Neural cell (in vitro differentiated cells): ENCODE measurements at regions not wholly inside any gene's neighbourhood (a gene's known extent, or its start where the extent isn't known, plus 50 kb on each side); places are given as distances from the start of the nearest gene placed in this dataset.

Source experiments
- H2AFZ ChIP-seq: fragments of 200-600, 300-800 bp; sonication (generic), shearing (Covaris generic); 2 replicates; pipeline ENCODE4 v1.6.0; 2014; ENCODE audit warnings: low read depth, mild to moderate bottlenecking, antibody characterized with exemption, low read length, moderate library complexity
- H3F3A ChIP-seq: fragments of 200-600 bp; shearing (Covaris generic); 2 replicates; pipeline ENCODE4 v1.6.1; 2016; ENCODE audit warnings: mild to moderate bottlenecking, moderate library complexity, mixed read lengths, antibody characterized with exemption, low read length; ENCODE audit not compliant: insufficient read depth, poor library complexity, severe bottlenecking
- H3K27ac ChIP-seq: fragments of 200-600, 300-800 bp; sonication (generic), shearing (Covaris generic); 2 replicates; pipeline ENCODE4 v1.5.1; 2014; ENCODE audit warnings: mild to moderate bottlenecking, low read length, moderate library complexity
- H3K27me3 ChIP-seq: fragments of 300-800, 200-600 bp; sonication (generic), shearing (Covaris generic); 2 replicates; pipeline ENCODE4 v1.6.0; 2014; ENCODE audit warnings: mild to moderate bottlenecking, low read depth, low read length, moderate library complexity; ENCODE audit not compliant: insufficient read depth
- H3K36me3 ChIP-seq: fragments of 300-800, 200-600 bp; sonication (generic), shearing (Covaris generic); 2 replicates; pipeline ENCODE4 v1.5.1; 2014; ENCODE audit warnings: mild to moderate bottlenecking, antibody characterized with exemption, low read length, moderate library complexity; ENCODE audit not compliant: insufficient read depth
- H3K4me2 ChIP-seq: fragments of 300-800, 200-600 bp; sonication (generic), shearing (Covaris generic); 2 replicates; pipeline ENCODE4 v1.6.0; 2014; ENCODE audit warnings: mild to moderate bottlenecking, low read length
- H3K4me3 ChIP-seq: fragments of 300-800, 200-600 bp; sonication (generic), shearing (Covaris generic); 2 replicates; pipeline ENCODE4 v1.5.1; 2014; ENCODE audit warnings: mild to moderate bottlenecking, low read length, moderate library complexity
- H3K79me2 ChIP-seq: fragments of 200-600 bp; shearing (Covaris generic); replicated peaks from 2 replicates; pipeline ENCODE4 v1.6.0; 2014; ENCODE audit warnings: mild to moderate bottlenecking, low read length, moderate library complexity; ENCODE audit not compliant: insufficient read depth
- H3K9ac ChIP-seq: fragments of 300-800, 200-600 bp; sonication (generic), shearing (Covaris generic); 2 replicates; pipeline ENCODE4 v1.6.1; 2016; ENCODE audit warnings: mild to moderate bottlenecking, low read length, mixed read lengths
- H3K9me2 ChIP-seq: fragments of 200-600 bp; shearing (Covaris generic); 2 replicates; pipeline ENCODE4 v1.6.1; 2016; ENCODE audit warnings: mild to moderate bottlenecking, low read length, mixed read lengths; ENCODE audit not compliant: insufficient read depth
- H3K9me3 ChIP-seq: fragments of 200-600, 300-800 bp; sonication (generic), shearing (Covaris generic); 2 replicates; pipeline ENCODE4 v1.6.1; 2016; ENCODE audit warnings: mild to moderate bottlenecking, mixed run types, low read length, moderate library complexity, mixed read lengths
- H4K20me1 ChIP-seq: fragments of 200-600 bp; shearing (Covaris generic); 2 replicates; pipeline ENCODE4 v1.6.1; 2016; ENCODE audit warnings: mild to moderate bottlenecking, mixed run types; ENCODE audit not compliant: insufficient read depth
- EP300 ChIP-seq: fragments of 450-650 bp; conservative IDR thresholded peaks from 2 replicates; pipeline ENCODE4 v1.6.1; 2014; ENCODE audit warnings: antibody characterized with exemption, mild to moderate bottlenecking, moderate library complexity; ENCODE audit not compliant: poor library complexity, severe bottlenecking
- EZH2 ChIP-seq: fragments of 200-600, 300-800 bp; shearing (Covaris generic), sonication (generic); IDR thresholded peaks from 2 replicates; pipeline ENCODE4 v1.6.1; 2014; ENCODE audit warnings: antibody characterized with exemption, low read length, borderline replicate concordance, mild to moderate bottlenecking; ENCODE audit not compliant: insufficient read depth, poor library complexity, severe bottlenecking
- MXI1 ChIP-seq: fragments of 450-650 bp; conservative IDR thresholded peaks from 2 replicates; pipeline ENCODE4 v1.6.1; 2014; ENCODE audit warnings: antibody characterized with exemption, mild to moderate bottlenecking; ENCODE audit not compliant: poor library complexity, severe bottlenecking
- POLR2AphosphoS5 ChIP-seq: IDR thresholded peaks from 2 replicates; pipeline ENCODE4 v1.6.1; 2012
- RAD21 ChIP-seq: fragments of 450-650 bp; conservative IDR thresholded peaks from 2 replicates; pipeline ENCODE4 v1.6.1; 2014; ENCODE audit warnings: antibody characterized with exemption, mild to moderate bottlenecking, moderate library complexity
- SMC3 ChIP-seq: fragments of 450-650 bp; conservative IDR thresholded peaks from 2 replicates; pipeline ENCODE4 v1.6.1; 2014; ENCODE audit warnings: antibody characterized with exemption, mild to moderate bottlenecking, moderate library complexity; ENCODE audit not compliant: poor library complexity
- TAF1 ChIP-seq: IDR thresholded peaks from 2 replicates; pipeline ENCODE4 v1.6.1; 2012; ENCODE audit warnings: low read depth
- TF ChIP-seq, protein P1 (sequence below): IDR thresholded peaks from 2 replicates; pipeline ENCODE4 v1.6.1; 2012; ENCODE audit warnings: borderline replicate concordance
- TF ChIP-seq, protein P2 (sequence below): fragments of 450-650 bp; IDR thresholded peaks from 2 replicates; pipeline ENCODE4 v1.5.1; 2014; ENCODE audit warnings: antibody characterized with exemption, mild to moderate bottlenecking, moderate library complexity; ENCODE audit not compliant: poor library complexity, severe bottlenecking

DNA sequence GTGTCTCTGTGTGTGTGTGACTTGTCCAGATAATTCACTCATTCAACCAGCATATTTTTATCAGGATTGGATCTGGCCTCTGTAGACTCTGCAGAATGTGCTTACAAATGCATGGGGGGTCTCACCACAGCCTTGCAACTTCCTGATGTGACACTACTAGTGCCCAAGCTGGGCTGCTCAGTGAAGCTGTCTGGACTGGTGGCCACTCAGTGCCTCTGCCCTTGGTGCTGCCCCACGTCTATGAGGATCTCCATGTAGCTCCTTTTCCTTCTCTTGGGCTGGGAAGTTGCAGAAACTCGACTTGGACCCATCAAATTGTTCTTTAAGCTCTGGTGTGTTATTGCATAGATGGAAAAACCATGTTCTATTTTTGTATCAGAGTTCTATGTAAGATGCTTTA, 75.8 kb downstream of the NRN1 start:
- Histone ChIP-seq H3F3A (no peaks in the 10 kb centered on the region), H3K9ac (no peak overlapping the region), H4K20me1 (no peaks in the 10 kb centered on the region), H3K79me2 (no peaks in the 10 kb centered on the region), H3K27ac (no peak overlapping the region), H3K27me3 (no peaks in the 10 kb centered on the region), H3K36me3 (no peaks in the 10 kb centered on the region), H3K9me2 (no peaks in the 10 kb centered on the region), H2AFZ (no peak overlapping the region), H3K4me3 (no peak overlapping the region), H3K9me3 (no peaks in the 10 kb centered on the region), H3K4me2 (no peak overlapping the region)
- TF ChIP-seq SMC3 = no peak
- TF ChIP-seq TAF1 = no peak
- TF ChIP-seq RAD21 = no peak
- no peak for TF ChIP-seq EP300
- TF ChIP-seq, protein P1, sequence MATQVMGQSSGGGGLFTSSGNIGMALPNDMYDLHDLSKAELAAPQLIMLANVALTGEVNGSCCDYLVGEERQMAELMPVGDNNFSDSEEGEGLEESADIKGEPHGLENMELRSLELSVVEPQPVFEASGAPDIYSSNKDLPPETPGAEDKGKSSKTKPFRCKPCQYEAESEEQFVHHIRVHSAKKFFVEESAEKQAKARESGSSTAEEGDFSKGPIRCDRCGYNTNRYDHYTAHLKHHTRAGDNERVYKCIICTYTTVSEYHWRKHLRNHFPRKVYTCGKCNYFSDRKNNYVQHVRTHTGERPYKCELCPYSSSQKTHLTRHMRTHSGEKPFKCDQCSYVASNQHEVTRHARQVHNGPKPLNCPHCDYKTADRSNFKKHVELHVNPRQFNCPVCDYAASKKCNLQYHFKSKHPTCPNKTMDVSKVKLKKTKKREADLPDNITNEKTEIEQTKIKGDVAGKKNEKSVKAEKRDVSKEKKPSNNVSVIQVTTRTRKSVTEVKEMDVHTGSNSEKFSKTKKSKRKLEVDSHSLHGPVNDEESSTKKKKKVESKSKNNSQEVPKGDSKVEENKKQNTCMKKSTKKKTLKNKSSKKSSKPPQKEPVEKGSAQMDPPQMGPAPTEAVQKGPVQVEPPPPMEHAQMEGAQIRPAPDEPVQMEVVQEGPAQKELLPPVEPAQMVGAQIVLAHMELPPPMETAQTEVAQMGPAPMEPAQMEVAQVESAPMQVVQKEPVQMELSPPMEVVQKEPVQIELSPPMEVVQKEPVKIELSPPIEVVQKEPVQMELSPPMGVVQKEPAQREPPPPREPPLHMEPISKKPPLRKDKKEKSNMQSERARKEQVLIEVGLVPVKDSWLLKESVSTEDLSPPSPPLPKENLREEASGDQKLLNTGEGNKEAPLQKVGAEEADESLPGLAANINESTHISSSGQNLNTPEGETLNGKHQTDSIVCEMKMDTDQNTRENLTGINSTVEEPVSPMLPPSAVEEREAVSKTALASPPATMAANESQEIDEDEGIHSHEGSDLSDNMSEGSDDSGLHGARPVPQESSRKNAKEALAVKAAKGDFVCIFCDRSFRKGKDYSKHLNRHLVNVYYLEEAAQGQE = no peak
- TF ChIP-seq, protein P2, sequence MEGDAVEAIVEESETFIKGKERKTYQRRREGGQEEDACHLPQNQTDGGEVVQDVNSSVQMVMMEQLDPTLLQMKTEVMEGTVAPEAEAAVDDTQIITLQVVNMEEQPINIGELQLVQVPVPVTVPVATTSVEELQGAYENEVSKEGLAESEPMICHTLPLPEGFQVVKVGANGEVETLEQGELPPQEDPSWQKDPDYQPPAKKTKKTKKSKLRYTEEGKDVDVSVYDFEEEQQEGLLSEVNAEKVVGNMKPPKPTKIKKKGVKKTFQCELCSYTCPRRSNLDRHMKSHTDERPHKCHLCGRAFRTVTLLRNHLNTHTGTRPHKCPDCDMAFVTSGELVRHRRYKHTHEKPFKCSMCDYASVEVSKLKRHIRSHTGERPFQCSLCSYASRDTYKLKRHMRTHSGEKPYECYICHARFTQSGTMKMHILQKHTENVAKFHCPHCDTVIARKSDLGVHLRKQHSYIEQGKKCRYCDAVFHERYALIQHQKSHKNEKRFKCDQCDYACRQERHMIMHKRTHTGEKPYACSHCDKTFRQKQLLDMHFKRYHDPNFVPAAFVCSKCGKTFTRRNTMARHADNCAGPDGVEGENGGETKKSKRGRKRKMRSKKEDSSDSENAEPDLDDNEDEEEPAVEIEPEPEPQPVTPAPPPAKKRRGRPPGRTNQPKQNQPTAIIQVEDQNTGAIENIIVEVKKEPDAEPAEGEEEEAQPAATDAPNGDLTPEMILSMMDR = no peak
- no peak for TF ChIP-seq MXI1
- TF ChIP-seq EZH2 = no peak
- no peak for TF ChIP-seq POLR2AphosphoS5

DNA sequence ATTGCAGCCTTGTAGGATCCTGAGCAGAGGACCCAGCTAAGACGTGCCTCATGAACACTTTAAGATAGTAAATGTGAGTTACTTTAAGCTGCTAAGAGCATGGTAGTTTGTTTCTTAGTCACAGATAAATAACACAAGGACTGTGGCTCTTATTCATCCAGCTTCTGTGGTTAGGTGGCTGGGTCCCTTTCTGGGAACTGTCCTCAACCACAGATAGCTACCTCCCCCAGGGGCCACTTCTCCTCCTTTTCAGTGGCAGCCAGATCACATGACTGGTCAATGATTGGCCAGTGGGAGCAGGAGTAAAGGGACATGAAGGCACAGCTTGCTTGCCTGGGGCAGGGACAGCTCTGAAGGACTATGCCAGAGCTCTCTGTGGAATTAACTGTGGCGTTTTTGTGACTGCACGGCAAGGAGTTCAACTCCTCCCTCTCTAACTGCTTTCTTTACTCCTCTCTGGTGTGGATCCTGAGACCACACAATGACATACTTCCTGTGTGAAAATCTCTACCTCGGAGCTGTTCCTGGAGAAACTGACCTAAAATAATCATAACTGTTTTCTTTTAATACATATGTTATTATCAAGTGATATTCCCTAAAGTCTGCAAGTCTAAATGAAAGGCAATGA, 76.5 kb downstream of the NRN1 start:
- Histone ChIP-seq H3K9me2 (no peaks in the 10 kb centered on the region), H2AFZ (no peak overlapping the region), H3K4me3 (no peak overlapping the region), H3K27ac (no peak overlapping the region), H4K20me1 (no peaks in the 10 kb centered on the region), H3K4me2 (no peak overlapping the region), H3K79me2 (no peaks in the 10 kb centered on the region), H3F3A (no peaks in the 10 kb centered on the region), H3K36me3 (no peaks in the 10 kb centered on the region), H3K27me3 (no peaks in the 10 kb centered on the region), H3K9me3 (no peaks in the 10 kb centered on the region), H3K9ac (no peak overlapping the region)
- no peak for TF ChIP-seq MXI1
- TF ChIP-seq POLR2AphosphoS5 = no peak
- TF ChIP-seq, protein P2 = no peak
- no peak for TF ChIP-seq RAD21
- TF ChIP-seq SMC3 = no peak
- TF ChIP-seq EZH2 = no peak
- TF ChIP-seq TAF1 = no peak
- no peak for TF ChIP-seq EP300
- TF ChIP-seq, protein P1 = no peak
